ENCODE measurements at regions not wholly inside any gene's neighbourhood (a gene's known extent, or its start where the extent isn't known, plus 50 kb on each side); places are given as distances from the start of the nearest gene placed in this dataset.

- intact Hi-C loops (cut with micrococcal nuclease) = no loop called here
- Mint-ChIP-seq H3K36me3 (ENCODE audit: low read depth) (no peaks in the 10 kb centered on the region), H3K4me1 (ENCODE audit: low read depth) (peaks cover 1% of the 10 kb centered on the region), H3K4me3 (no peak overlapping the region), H3K27me3 (no peaks in the 10 kb centered on the region), H3K27ac (no peak overlapping the region), H3K9me3 (no peaks in the 10 kb centered on the region)
These were observed 360.4 kb upstream of the SHH start for GRCh38 chr7:156172638-156173037.

- Mint-ChIP-seq H3K27ac (no peak overlapping the region), H3K36me3 (ENCODE audit: low read depth) (no peaks in the 10 kb centered on the region)
- intact Hi-C loops (cut with micrococcal nuclease) = no loop called here
These were observed 357.5 kb upstream of the SHH start for GRCh38 chr7:156169474-156170370.

GRCh38 chr7:156168434-156168833 is 356.2 kb upstream of the SHH start:
- no peaks in the 10 kb centered on the region for H3K27me3 Mint-ChIP-seq

More at GRCh38 chr7:156169474-156170370, 357.5 kb upstream of the SHH start:
- Mint-ChIP-seq H3K9me3 (no peaks in the 10 kb centered on the region), H3K27me3 (no peaks in the 10 kb centered on the region), H3K4me1 (ENCODE audit: low read depth) (no peaks in the 10 kb centered on the region), H3K4me3 (no peak overlapping the region)

GRCh38 chr7:156167987-156168386 is 355.7 kb upstream of the SHH start:
- no peak overlapping the region for H3K27ac Mint-ChIP-seq
- no peaks in the 10 kb centered on the region for H3K27me3 Mint-ChIP-seq
- H3K4me3 Mint-ChIP-seq = no peak overlapping the region
- H3K4me1 Mint-ChIP-seq (ENCODE audit: low read depth) = no peaks in the 10 kb centered on the region
- H3K36me3 Mint-ChIP-seq (ENCODE audit: low read depth) = no peaks in the 10 kb centered on the region
- H3K9me3 Mint-ChIP-seq = no peaks in the 10 kb centered on the region
- intact Hi-C loops (cut with micrococcal nuclease) = no loop called here

More at GRCh38 chr7:156168434-156168833, 356.2 kb upstream of the SHH start:
- H3K4me3 Mint-ChIP-seq = no peak overlapping the region
- intact Hi-C loops (cut with micrococcal nuclease) = no loop called here
- no peaks in the 10 kb centered on the region for H3K36me3 Mint-ChIP-seq (ENCODE audit: low read depth)
- no peak overlapping the region for H3K27ac Mint-ChIP-seq
- H3K4me1 Mint-ChIP-seq (ENCODE audit: low read depth) = no peaks in the 10 kb centered on the region
- H3K9me3 Mint-ChIP-seq = no peaks in the 10 kb centered on the region

GRCh38 chr7:156167417-156167807 is 355.1 kb upstream of the SHH start:
- Mint-ChIP-seq H3K36me3 (ENCODE audit: low read depth) (no peaks in the 10 kb centered on the region), H3K27me3 (peaks cover 1% of the 10 kb centered on the region), H3K27ac (no peak overlapping the region), H3K4me1 (ENCODE audit: low read depth) (no peaks in the 10 kb centered on the region), H3K9me3 (no peaks in the 10 kb centered on the region), H3K4me3 (no peak overlapping the region)
- intact Hi-C loops (cut with micrococcal nuclease) = no loop called here

GRCh38 chr7:156166692-156167416 is 354.6 kb upstream of the SHH start:
- intact Hi-C loops (cut with micrococcal nuclease) = no loop called here
- H3K27me3 Mint-ChIP-seq = peaks cover 1% of the 10 kb centered on the region
- no peaks in the 10 kb centered on the region for H3K4me1 Mint-ChIP-seq (ENCODE audit: low read depth)
- H3K36me3 Mint-ChIP-seq (ENCODE audit: low read depth) = no peaks in the 10 kb centered on the region
- H3K4me3 Mint-ChIP-seq = no peak overlapping the region
- H3K27ac Mint-ChIP-seq = no peak overlapping the region
- no peaks in the 10 kb centered on the region for H3K9me3 Mint-ChIP-seq

GRCh38 chr7:156163747-156164146 is 351.5 kb upstream of the SHH start:
- no peaks in the 10 kb centered on the region for H3K4me1 Mint-ChIP-seq (ENCODE audit: low read depth)
- H3K9me3 Mint-ChIP-seq = no peaks in the 10 kb centered on the region
- H3K27ac Mint-ChIP-seq = no peak overlapping the region

GRCh38 chr7:156162451-156162850 is 350.2 kb upstream of the SHH start:
- H3K27ac Mint-ChIP-seq = no peak overlapping the region

More at GRCh38 chr7:156163747-156164146, 351.5 kb upstream of the SHH start:
- Mint-ChIP-seq H3K36me3 (ENCODE audit: low read depth) (no peaks in the 10 kb centered on the region), H3K4me3 (no peak overlapping the region), H3K27me3 (peaks cover 3% of the 10 kb centered on the region)
- intact Hi-C loops (cut with micrococcal nuclease) = no loop called here

GRCh38 chr7:156160811-156161210 is 348.5 kb upstream of the SHH start:
- no peaks in the 10 kb centered on the region for H3K36me3 Mint-ChIP-seq (ENCODE audit: low read depth)
- intact Hi-C loops (cut with micrococcal nuclease) = no loop called here
- H3K4me1 Mint-ChIP-seq (ENCODE audit: low read depth) = no peaks in the 10 kb centered on the region
- H3K27me3 Mint-ChIP-seq = peaks cover 3% of the 10 kb centered on the region
- H3K9me3 Mint-ChIP-seq = no peaks in the 10 kb centered on the region
- H3K27ac Mint-ChIP-seq = no peak overlapping the region
- H3K4me3 Mint-ChIP-seq = no peak overlapping the region

More at GRCh38 chr7:156162451-156162850, 350.2 kb upstream of the SHH start:
- H3K27me3 Mint-ChIP-seq = peaks cover 3% of the 10 kb centered on the region
- intact Hi-C loops (cut with micrococcal nuclease) = no loop called here
- H3K9me3 Mint-ChIP-seq = no peaks in the 10 kb centered on the region
- H3K36me3 Mint-ChIP-seq (ENCODE audit: low read depth) = no peaks in the 10 kb centered on the region
- H3K4me3 Mint-ChIP-seq = no peak overlapping the region
- no peaks in the 10 kb centered on the region for H3K4me1 Mint-ChIP-seq (ENCODE audit: low read depth)

- Mint-ChIP-seq H3K9me3 (peaks cover 3% of the 10 kb centered on the region), H3K4me1 (ENCODE audit: low read depth) (no peaks in the 10 kb centered on the region), H3K27ac (no peak overlapping the region), H3K4me3 (no peak overlapping the region), H3K36me3 (ENCODE audit: low read depth) (no peaks in the 10 kb centered on the region), H3K27me3 (peaks cover 3% of the 10 kb centered on the region)
- intact Hi-C loops (cut with micrococcal nuclease) = no loop called here
These were observed 346.4 kb upstream of the SHH start for GRCh38 chr7:156158693-156159092.

- no peak overlapping the region for H3K27ac Mint-ChIP-seq
- no peaks in the 10 kb centered on the region for H3K4me1 Mint-ChIP-seq (ENCODE audit: low read depth)
- H3K9me3 Mint-ChIP-seq = peaks cover 8% of the 10 kb centered on the region
- no peak overlapping the region for H3K4me3 Mint-ChIP-seq
- peaks cover 3% of the 10 kb centered on the region for H3K27me3 Mint-ChIP-seq
- no peaks in the 10 kb centered on the region for H3K36me3 Mint-ChIP-seq (ENCODE audit: low read depth)
- intact Hi-C loops (cut with micrococcal nuclease) = no loop called here
These were observed 345.9 kb upstream of the SHH start for GRCh38 chr7:156158213-156158612.

GRCh38 chr7:156157409-156158012 is 345.2 kb upstream of the SHH start:
- Mint-ChIP-seq H3K9me3 (peaks cover 8% of the 10 kb centered on the region), H3K4me1 (ENCODE audit: low read depth) (no peaks in the 10 kb centered on the region), H3K4me3 (no peak overlapping the region)

GRCh38 chr7:156156734-156157408 is 344.6 kb upstream of the SHH start:
- Mint-ChIP-seq H3K4me1 (ENCODE audit: low read depth) (no peaks in the 10 kb centered on the region), H3K36me3 (ENCODE audit: low read depth) (no peaks in the 10 kb centered on the region), H3K9me3 (peaks cover 8% of the 10 kb centered on the region), H3K27me3 (peaks cover 2% of the 10 kb centered on the region), H3K4me3 (no peak overlapping the region), H3K27ac (no peak overlapping the region)
- intact Hi-C loops (cut with micrococcal nuclease) = no loop called here

More at GRCh38 chr7:156157409-156158012, 345.2 kb upstream of the SHH start:
- no peak overlapping the region for H3K27ac Mint-ChIP-seq
- H3K36me3 Mint-ChIP-seq (ENCODE audit: low read depth) = no peaks in the 10 kb centered on the region
- intact Hi-C loops (cut with micrococcal nuclease) = no loop called here
- H3K27me3 Mint-ChIP-seq = peaks cover 2% of the 10 kb centered on the region

Measured in dendritic cell treated with granulocyte-macrophage colony-stimulating factor and Interleukin-4, amounts not matched to agents 40 ng/mL and 50 ng/mL, for 4 days (primary cell).